HepG2 (cell line): ENCODE measurements at regions not wholly inside any gene's neighbourhood (a gene's known extent, or its start where the extent isn't known, plus 50 kb on each side); places are given as distances from the start of the nearest gene placed in this dataset.

Experiments used
- ATAC-seq: fragments of 200-7000 bp; cut with Tn5 transposase; 3 replicates; pipeline ENCODE4 v1.9.1; 2020; ENCODE audit warnings: mild to moderate bottlenecking, moderate library complexity
- BruUV-seq: library from RNA; stranded (reverse); fragments of 400-500 nt; replicated peaks from 2 replicates; lab custom pipeline; 2021; lab: Mats Ljungman, UMichigan
- CTCF ChIA-PET: fragments of 300-600 bp; formaldehyde crosslinking; extraction: SDS; loops from one replicate; lab custom pipeline; 2021; ENCODE audit warnings: low total read pairs, inconsistent platforms, low intra/inter-chr PET ratio; lab: Yijun Ruan, JAX
- POLR2A ChIA-PET: fragments of 350-600 bp; sonication (Branson Sonifier 250); formaldehyde crosslinking; loops from one replicate; lab custom pipeline; 2020; ENCODE audit warnings: antibody characterized with exemption, inconsistent platforms; lab: Yijun Ruan, JAX
- DNase-seq: peaks from one replicate; pipeline ENCODE4 v3.0.0-alpha.2; 2015; ENCODE audit warnings: low spot score
- FAIRE-seq: peaks from 3 replicates; lab custom pipeline; 2011; peaks lifted over from hg19 to GRCh38; lab: Jason Lieb, UNC
- H2AFZ ChIP-seq: one replicate; pipeline ENCODE4 v1.6.1; 2011; ENCODE audit warnings: low read length, inconsistent platforms
- H3K27ac ChIP-seq: fragments of 300-600 bp; 3 replicates; pipeline ENCODE4 v1.8.0; 2011; ENCODE audit warnings: mixed run types, mild to moderate bottlenecking, mixed read lengths, low read length, inconsistent platforms; ENCODE audit not compliant: insufficient read depth; ENCODE audit errors: extremely low read length
- H3K27me3 ChIP-seq, 2 experiments: fragments of 200-600 bp in 1 of 2; 2 replicates in 1 of 2; 3 replicates in 1 of 2; pipeline versions ENCODE4 v1.6.0 to v1.8.0; 2011; ENCODE audit warnings: low read length in 2 of 2, mild to moderate bottlenecking in 2 of 2, moderate library complexity in 2 of 2, inconsistent platforms in 1 of 2; ENCODE audit not compliant: insufficient read depth in 2 of 2, control insufficient read depth in 1 of 2
- H3K36me3 ChIP-seq, 2 experiments: fragments of 200-600 bp in 1 of 2; replicated peaks in 1 of 2; 2 replicates in 1 of 2; 3 replicates in 1 of 2; pipeline versions ENCODE4 v1.5.1 to v1.8.0; 2011; ENCODE audit warnings: low read length in 2 of 2, inconsistent platforms in 1 of 2; ENCODE audit not compliant: insufficient read depth in 2 of 2, control insufficient read depth in 1 of 2
- H3K4me1 ChIP-seq: 2 replicates; pipeline ENCODE4 v1.5.1; 2012; ENCODE audit warnings: low read length, inconsistent platforms; ENCODE audit not compliant: insufficient read depth
- H3K4me2 ChIP-seq: 2 replicates; pipeline ENCODE4 v1.6.0; 2011; ENCODE audit warnings: low read depth, low read length, inconsistent platforms
- H3K4me3 ChIP-seq, 3 experiments: fragments of 200-600 bp in 1 of 3; sonication (generic), shearing (Covaris generic) in 1 of 3; replicated peaks in 1 of 3; 2 replicates each; pipeline ENCODE4 v1.5.1; 2011 to 2016; ENCODE audit warnings: low read length in 3 of 3, inconsistent platforms in 2 of 3, low read depth in 2 of 3, mild to moderate bottlenecking in 2 of 3, control low read depth in 1 of 3, mixed read lengths in 1 of 3; ENCODE audit not compliant: insufficient read depth in 1 of 3
- H3K79me2 ChIP-seq: one replicate; pipeline ENCODE4 v1.6.1; 2011; ENCODE audit warnings: low read length, inconsistent platforms; ENCODE audit not compliant: insufficient read depth
- H3K9ac ChIP-seq: 2 replicates; pipeline ENCODE4 v1.6.0; 2011; ENCODE audit warnings: mild to moderate bottlenecking, low read depth, low read length, inconsistent platforms; ENCODE audit not compliant: insufficient read depth
- H3K9me3 ChIP-seq: 2 replicates; pipeline ENCODE4 v1.5.1; 2012; ENCODE audit warnings: mild to moderate bottlenecking, low read length
- H4K20me1 ChIP-seq: 2 replicates; pipeline ENCODE4 v1.6.0; 2011; ENCODE audit warnings: inconsistent platforms, mild to moderate bottlenecking, low read length, moderate library complexity; ENCODE audit not compliant: insufficient read depth
- CEBPB ChIP-seq: IDR thresholded peaks from 2 replicates; pipeline ENCODE4 v1.6.1; 2011; ENCODE audit warnings: low read depth, low read length, improper control_type of control experiment, borderline replicate concordance
- NR0B2 ChIP-seq: sonication (generic); formaldehyde crosslinking; IDR thresholded peaks from 2 replicates; pipeline ENCODE4 v1.4.0; 2020; ENCODE audit warnings: mild to moderate bottlenecking, missing genetic modification reagents
- PBX3 ChIP-seq: sonication (generic); formaldehyde crosslinking; IDR thresholded peaks from 2 replicates; pipeline ENCODE4 v1.8.1; 2023; ENCODE audit warnings: missing genetic modification reagents, inconsistent platforms, borderline replicate concordance
- ZBTB8A ChIP-seq: sonication (generic); formaldehyde crosslinking; IDR thresholded peaks from 2 replicates; pipeline ENCODE4 v1.4.0; 2020; ENCODE audit warnings: mild to moderate bottlenecking, low read depth, missing genetic modification reagents, borderline replicate concordance
- ZNF274 ChIP-seq: sonication (generic); formaldehyde crosslinking; IDR thresholded peaks from 2 replicates; pipeline ENCODE4 v1.5.1; 2020; ENCODE audit warnings: mild to moderate bottlenecking, missing genetic modification reagents
- ZNF33B ChIP-seq: sonication (generic); formaldehyde crosslinking; IDR thresholded peaks from 2 replicates; pipeline ENCODE4 v1.5.1; 2020; ENCODE audit warnings: mild to moderate bottlenecking, missing genetic modification reagents
- ZNF468 ChIP-seq: sonication (generic); formaldehyde crosslinking; IDR thresholded peaks from 2 replicates; pipeline ENCODE4 v1.8.0; 2022; ENCODE audit warnings: mild to moderate bottlenecking, moderate library complexity, missing genetic modification reagents
- ZNF557 ChIP-seq: sonication (generic); formaldehyde crosslinking; IDR thresholded peaks from 2 replicates; pipeline ENCODE4 v1.4.0; 2020; ENCODE audit warnings: missing genetic modification reagents
- ZNF619 ChIP-seq: sonication (generic); formaldehyde crosslinking; IDR thresholded peaks from 2 replicates; pipeline ENCODE4 v1.4.0; 2020; ENCODE audit warnings: mild to moderate bottlenecking, missing genetic modification reagents
- WGBS: methylation state at CpG from one replicate; pipeline ENCODE4 v1.1.6; 2017; ENCODE audit warnings: low lambda C conversion rate; 5-methylcytosine and 5-hydroxymethylcytosine counted together
- in situ Hi-C: cut with HindIII; loops from 2 replicates; pipeline ENCODE4 v1.10.0; 2017; ENCODE audit warnings: low pct_unique_long_range_greater_than_20kb; ENCODE audit not compliant: extremely low pct_ligation_motif_present
- intact Hi-C: fragments of 100-400 bp; cut with micrococcal nuclease; formaldehyde crosslinking; loops from one replicate; pipeline ENCODE4 v1.10.0; 2022; ENCODE audit not compliant: unreplicated experiment

GRCh38 chr2:116832148-116832547 lies 982.3 kb upstream of the DDX18 start:
- CTCF ChIA-PET, result no interaction called here
- WGBS, result 7% methylated on average over 2 of the region's 2 CpGs
- Histone ChIP-seq H3K9me3 (peaks cover 77% of the 10 kb centered on the region), H3K4me1 (no peaks in the 10 kb centered on the region), H3K36me3 (no peaks in the 10 kb centered on the region), H3K27me3 (no peaks in the 10 kb centered on the region), H2AFZ (no peak overlapping the region), H3K4me2 (no peak overlapping the region), H3K4me3 (no peak overlapping the region), H4K20me1 (no peaks in the 10 kb centered on the region), H3K27ac (no peak overlapping the region), H3K79me2 (no peaks in the 10 kb centered on the region), H3K9ac (no peak overlapping the region)
- ATAC-seq (no peak), FAIRE-seq (no peak), DNase-seq (no peak)
- no TSS peak for BruUV-seq
- TF ChIP-seq NR0B2 (CRISPR knock-in tag), result no peak
- TF ChIP-seq ZNF468 (CRISPR knock-in tag), result no peak
- no peak for TF ChIP-seq ZNF33B (CRISPR knock-in tag)
- no peak for TF ChIP-seq ZNF557
- no peak for TF ChIP-seq ZNF619
- TF ChIP-seq ZNF274 (CRISPR knock-in tag), result no peak
- no peak for TF ChIP-seq ZBTB8A (CRISPR knock-in tag)
- no peak for TF ChIP-seq CEBPB
- no peak for TF ChIP-seq PBX3 (CRISPR knock-in tag)
- in situ Hi-C loops (no loop called here), intact Hi-C loops (no loop called here)
- POLR2A ChIA-PET, result no interaction called here
